Loucy (cell line): ENCODE measurements at regions not wholly inside any gene's neighbourhood (a gene's known extent, or its start where the extent isn't known, plus 50 kb on each side); places are given as distances from the start of the nearest gene placed in this dataset.

Experiments used
- CTCF ChIP-seq: fragments of 200-600 bp; sonication (generic); conservative IDR thresholded peaks from 2 replicates; pipeline ENCODE4 v1.5.1; 2014; ENCODE audit warnings: mild to moderate bottlenecking, antibody characterized with exemption, low read length
- EZH2phosphoT487 ChIP-seq: fragments of 200-600 bp; IDR thresholded peaks from 2 replicates; pipeline ENCODE4 v1.6.1; 2018; ENCODE audit warnings: antibody characterized with exemption, mild to moderate bottlenecking, moderate library complexity, borderline replicate concordance

GRCh38 chr9:8019636-8020035, 220.1 kb upstream of the DMAC1 start:
- TF ChIP-seq CTCF (no peak), EZH2phosphoT487 (no peak)
